Retinal pigment epithelial cell (primary cell): ENCODE measurements at regions not wholly inside any gene's neighbourhood (a gene's known extent, or its start where the extent isn't known, plus 50 kb on each side); places are given as distances from the start of the nearest gene placed in this dataset.

Experiments
- DNase-seq: peaks from one replicate; pipeline ENCODE4 v3.0.0-alpha.2; 2010; ENCODE audit warnings: low read depth
- H3K4me3 ChIP-seq: 2 replicates; pipeline ENCODE4 v1.5.1; 2011; ENCODE audit warnings: mild to moderate bottlenecking, low read length, control low read depth, moderate library complexity
- TF ChIP-seq, protein P1 (sequence below): conservative IDR thresholded peaks from 2 replicates; pipeline ENCODE4 v1.5.1; 2011; ENCODE audit warnings: low read depth, low read length, control low read depth, inconsistent platforms

DNA sequence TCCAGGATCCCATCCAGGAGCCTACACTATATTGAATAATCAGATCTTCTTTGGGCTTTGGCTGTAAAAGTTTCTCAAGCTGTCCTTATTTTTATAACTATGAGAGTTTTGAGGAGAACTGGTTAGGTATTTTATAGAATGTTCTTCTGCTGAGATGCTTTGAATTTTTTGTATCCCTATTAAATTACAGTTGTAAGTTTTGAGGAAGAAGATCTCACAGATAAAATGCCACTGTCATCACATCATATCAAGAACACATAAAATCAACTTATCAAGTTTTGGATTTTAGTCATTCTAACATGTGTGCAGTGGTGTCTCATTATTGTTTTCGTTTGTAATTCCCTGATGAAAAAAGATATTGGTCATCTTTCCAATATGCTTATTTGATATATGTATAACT lies 260.2 kb upstream of the COL3A1 start:
- TF ChIP-seq, protein P1, sequence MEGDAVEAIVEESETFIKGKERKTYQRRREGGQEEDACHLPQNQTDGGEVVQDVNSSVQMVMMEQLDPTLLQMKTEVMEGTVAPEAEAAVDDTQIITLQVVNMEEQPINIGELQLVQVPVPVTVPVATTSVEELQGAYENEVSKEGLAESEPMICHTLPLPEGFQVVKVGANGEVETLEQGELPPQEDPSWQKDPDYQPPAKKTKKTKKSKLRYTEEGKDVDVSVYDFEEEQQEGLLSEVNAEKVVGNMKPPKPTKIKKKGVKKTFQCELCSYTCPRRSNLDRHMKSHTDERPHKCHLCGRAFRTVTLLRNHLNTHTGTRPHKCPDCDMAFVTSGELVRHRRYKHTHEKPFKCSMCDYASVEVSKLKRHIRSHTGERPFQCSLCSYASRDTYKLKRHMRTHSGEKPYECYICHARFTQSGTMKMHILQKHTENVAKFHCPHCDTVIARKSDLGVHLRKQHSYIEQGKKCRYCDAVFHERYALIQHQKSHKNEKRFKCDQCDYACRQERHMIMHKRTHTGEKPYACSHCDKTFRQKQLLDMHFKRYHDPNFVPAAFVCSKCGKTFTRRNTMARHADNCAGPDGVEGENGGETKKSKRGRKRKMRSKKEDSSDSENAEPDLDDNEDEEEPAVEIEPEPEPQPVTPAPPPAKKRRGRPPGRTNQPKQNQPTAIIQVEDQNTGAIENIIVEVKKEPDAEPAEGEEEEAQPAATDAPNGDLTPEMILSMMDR = no peak
- DNase-seq = no peak
- no peak overlapping the region for H3K4me3 ChIP-seq

DNA sequence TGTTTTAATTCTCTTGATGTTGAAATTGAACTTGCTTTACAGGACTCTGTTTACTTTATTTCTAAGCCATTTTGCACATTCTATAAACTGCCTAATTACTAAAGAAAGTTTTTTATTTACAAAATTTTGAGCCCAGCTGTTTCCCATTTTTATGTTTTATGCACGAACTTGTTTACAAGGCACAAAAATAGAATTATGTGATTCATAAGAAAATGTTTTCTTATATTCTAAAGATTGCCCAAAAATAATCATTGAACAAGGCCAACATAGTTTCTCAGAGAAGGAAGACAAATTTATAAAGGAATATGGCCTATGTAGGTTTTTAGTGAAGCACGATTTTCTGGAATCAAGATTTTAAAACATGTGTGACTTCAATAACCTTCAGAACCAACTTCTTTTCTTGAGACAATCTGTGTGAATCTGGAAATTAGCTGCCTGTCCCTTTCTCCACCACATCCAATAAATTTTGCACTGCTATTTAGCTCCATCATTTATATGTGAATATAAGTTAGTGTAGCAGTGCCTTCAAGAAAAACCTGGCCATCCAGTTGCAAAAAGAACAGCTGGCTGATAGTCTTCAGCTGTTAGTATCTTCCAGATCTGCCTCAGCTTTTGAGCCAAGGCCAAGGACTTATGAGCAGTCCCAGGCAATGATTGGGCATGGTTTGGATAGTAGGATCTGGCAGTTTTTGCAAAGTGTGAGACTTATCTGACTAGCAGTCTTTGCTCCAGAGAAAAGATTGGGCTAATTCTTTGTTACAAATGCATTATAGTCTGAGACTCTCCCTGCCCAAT lies 253.2 kb upstream of the COL3A1 start:
- no peak for DNase-seq
- no peak overlapping the region for H3K4me3 ChIP-seq
- TF ChIP-seq, protein P1 = no peak

DNA sequence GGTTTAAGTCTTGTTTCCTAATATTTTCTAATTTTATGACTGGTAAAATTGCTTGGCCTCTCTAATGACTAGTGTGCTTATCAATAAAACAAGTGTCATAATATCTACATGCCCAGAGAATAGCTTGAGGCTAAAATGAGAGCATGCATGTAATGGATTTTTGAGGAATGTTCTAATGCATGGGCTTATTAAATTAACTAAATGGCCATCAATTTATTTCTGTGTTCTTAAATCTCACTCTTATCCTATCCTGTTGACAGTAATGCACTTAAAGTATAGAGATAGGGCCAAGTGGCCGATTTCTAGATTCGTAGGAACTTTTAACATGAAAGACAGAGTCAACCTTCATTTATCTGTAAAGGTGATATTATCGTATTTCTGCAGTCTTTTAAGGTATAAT lies 252.4 kb upstream of the COL3A1 start:
- H3K4me3 ChIP-seq = no peak overlapping the region
- no peak for DNase-seq
- TF ChIP-seq, protein P1 = no peak

DNA sequence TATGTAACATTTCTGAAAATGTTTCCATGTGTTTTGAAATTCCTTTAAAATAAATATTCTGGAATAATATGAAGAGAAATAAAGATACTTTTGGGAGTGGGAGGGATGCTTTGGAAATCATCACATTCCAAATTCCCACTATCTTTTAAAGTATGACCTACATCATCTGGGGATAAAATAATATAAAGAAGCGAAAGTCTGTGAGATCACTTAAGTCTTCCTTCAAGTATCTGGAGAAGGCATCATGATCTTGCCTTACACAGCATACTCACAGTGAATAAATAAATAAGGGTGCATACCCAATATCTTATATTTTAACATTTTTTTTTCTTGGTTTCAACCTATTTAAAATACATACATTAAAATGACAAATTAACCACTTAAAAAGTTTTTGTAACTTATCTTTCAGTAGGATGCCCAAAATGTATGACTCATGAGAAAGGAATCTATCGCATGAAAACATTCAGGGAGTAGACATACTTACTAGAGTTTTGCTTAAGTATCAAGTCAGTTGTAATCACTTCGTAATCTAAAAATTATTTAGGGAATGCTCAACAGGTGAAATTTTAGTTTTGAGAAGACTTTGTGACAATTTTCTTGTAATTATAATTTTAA lies 248.3 kb upstream of the COL3A1 start:
- no peak overlapping the region for H3K4me3 ChIP-seq
- peak; percentile 33 for DNase-seq
- TF ChIP-seq, protein P1 = no peak

DNA sequence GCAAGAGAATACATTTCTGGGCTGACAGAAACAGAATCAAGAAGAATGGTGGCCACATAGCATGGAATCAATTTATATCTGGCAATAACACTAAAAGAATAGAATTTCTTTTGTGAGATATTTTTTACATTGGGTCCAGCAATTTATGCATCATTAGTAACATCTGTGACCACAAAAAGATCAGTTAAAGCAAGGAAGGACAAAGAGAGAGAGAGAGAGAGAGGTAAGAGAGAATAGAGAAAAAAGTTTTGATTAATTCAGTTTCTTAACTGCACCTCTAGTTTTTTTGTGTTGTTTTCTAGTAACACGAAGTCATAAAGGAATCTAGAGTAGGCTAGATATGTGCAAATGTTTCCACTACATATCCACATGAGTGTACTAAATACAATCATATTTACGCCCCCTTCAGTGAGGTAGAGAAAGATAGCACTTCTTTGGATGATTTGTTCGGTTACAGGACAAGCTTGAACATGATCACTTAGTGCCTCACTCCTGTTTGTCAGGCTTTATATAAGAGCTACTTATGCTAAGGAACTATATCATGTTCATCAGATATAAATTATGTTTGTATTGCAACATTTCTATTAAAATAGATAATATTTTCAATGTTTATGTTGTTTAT lies 247.4 kb upstream of the COL3A1 start:
- DNase-seq = no peak
- no peak overlapping the region for H3K4me3 ChIP-seq
- TF ChIP-seq, protein P1 = no peak

DNA sequence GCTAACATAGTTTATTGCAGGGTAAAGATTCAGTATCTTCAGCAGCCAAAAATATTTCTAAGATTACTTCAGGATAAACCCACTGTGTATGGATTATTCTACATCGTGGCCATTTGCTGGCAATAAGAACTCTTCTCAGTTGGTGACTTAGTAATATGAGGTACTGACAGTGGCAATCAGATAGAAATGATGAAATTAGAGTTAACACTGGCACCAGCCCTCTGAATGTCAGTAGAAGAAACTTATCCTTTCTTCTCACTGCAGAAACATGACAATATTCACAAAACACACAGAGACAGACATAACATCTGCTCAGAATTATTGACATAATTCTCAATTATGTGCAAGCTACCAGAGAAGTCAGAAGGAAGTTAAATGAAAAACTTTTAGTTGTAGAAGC lies 246.3 kb upstream of the COL3A1 start:
- no peak for DNase-seq
- TF ChIP-seq, protein P1 = no peak
- no peak overlapping the region for H3K4me3 ChIP-seq

DNA sequence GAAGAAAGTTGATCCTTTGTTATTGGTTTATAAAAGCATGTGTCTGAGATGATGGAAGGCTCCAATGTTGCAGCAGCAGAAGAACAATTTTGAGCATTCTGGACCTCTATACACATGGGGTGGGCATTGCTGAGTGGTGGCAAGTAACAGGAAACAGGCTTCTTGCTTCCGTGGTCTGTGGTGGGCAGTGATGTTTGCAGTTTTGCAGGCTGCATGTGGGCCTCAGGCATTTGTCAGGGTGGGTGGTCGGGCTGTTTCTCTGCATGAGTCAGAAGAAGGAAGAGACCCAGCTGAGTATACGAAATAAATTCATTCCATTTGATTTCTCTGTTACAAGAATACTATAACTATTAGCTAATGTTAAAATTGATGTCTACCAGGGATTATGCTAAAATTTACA lies 239.5 kb upstream of the COL3A1 start:
- no peak overlapping the region for H3K4me3 ChIP-seq
- TF ChIP-seq, protein P1 = no peak
- DNase-seq = no peak
